ENCODE measurements at regions not wholly inside any gene's neighbourhood (a gene's known extent, or its start where the extent isn't known, plus 50 kb on each side); places are given as distances from the start of the nearest gene placed in this dataset.

DNA sequence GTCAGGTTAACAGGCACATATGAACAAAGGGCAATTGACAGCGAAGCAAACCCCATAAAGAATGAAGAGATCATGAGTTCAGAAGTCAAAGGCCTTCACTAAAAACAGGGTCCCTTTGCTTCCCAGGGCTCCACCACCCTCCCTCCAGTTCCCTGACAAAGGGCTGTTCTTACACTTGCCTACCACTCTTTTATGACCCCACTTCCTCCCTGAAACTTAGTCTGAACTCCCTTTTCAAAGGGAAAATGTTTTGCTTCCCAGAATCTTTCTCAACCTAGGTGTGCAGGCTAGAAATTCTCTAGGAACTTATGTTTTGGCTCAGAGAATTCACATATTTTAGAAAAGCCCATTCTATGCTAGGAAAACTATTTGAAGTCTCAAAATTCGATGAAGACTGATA, 86.0 kb upstream of the ITGA4 start:
- TF ChIP-seq ZBTB42 (CRISPR knock-in tag; IDR thresholded peaks at IDR 0.05) = no peak
- TF ChIP-seq SAFB2 (CRISPR knock-in tag; IDR thresholded peaks at IDR 0.05; ENCODE audit: borderline replicate concordance, low read depth) = no peak
- TF ChIP-seq, protein P1, sequence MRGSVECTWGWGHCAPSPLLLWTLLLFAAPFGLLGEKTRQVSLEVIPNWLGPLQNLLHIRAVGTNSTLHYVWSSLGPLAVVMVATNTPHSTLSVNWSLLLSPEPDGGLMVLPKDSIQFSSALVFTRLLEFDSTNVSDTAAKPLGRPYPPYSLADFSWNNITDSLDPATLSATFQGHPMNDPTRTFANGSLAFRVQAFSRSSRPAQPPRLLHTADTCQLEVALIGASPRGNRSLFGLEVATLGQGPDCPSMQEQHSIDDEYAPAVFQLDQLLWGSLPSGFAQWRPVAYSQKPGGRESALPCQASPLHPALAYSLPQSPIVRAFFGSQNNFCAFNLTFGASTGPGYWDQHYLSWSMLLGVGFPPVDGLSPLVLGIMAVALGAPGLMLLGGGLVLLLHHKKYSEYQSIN (CRISPR knock-in tag; IDR thresholded peaks at IDR 0.05; ENCODE audit: borderline replicate concordance) = no peak
- TF ChIP-seq, protein P2, sequence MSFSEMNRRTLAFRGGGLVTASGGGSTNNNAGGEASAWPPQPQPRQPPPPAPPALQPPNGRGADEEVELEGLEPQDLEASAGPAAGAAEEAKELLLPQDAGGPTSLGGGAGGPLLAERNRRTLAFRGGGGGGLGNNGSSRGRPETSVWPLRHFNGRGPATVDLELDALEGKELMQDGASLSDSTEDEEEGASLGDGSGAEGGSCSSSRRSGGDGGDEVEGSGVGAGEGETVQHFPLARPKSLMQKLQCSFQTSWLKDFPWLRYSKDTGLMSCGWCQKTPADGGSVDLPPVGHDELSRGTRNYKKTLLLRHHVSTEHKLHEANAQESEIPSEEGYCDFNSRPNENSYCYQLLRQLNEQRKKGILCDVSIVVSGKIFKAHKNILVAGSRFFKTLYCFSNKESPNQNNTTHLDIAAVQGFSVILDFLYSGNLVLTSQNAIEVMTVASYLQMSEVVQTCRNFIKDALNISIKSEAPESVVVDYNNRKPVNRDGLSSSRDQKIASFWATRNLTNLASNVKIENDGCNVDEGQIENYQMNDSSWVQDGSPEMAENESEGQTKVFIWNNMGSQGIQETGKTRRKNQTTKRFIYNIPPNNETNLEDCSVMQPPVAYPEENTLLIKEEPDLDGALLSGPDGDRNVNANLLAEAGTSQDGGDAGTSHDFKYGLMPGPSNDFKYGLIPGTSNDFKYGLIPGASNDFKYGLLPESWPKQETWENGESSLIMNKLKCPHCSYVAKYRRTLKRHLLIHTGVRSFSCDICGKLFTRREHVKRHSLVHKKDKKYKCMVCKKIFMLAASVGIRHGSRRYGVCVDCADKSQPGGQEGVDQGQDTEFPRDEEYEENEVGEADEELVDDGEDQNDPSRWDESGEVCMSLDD (CRISPR knock-in tag; IDR thresholded peaks at IDR 0.05; ENCODE audit: borderline replicate concordance) = no peak
- TF ChIP-seq, protein P3, sequence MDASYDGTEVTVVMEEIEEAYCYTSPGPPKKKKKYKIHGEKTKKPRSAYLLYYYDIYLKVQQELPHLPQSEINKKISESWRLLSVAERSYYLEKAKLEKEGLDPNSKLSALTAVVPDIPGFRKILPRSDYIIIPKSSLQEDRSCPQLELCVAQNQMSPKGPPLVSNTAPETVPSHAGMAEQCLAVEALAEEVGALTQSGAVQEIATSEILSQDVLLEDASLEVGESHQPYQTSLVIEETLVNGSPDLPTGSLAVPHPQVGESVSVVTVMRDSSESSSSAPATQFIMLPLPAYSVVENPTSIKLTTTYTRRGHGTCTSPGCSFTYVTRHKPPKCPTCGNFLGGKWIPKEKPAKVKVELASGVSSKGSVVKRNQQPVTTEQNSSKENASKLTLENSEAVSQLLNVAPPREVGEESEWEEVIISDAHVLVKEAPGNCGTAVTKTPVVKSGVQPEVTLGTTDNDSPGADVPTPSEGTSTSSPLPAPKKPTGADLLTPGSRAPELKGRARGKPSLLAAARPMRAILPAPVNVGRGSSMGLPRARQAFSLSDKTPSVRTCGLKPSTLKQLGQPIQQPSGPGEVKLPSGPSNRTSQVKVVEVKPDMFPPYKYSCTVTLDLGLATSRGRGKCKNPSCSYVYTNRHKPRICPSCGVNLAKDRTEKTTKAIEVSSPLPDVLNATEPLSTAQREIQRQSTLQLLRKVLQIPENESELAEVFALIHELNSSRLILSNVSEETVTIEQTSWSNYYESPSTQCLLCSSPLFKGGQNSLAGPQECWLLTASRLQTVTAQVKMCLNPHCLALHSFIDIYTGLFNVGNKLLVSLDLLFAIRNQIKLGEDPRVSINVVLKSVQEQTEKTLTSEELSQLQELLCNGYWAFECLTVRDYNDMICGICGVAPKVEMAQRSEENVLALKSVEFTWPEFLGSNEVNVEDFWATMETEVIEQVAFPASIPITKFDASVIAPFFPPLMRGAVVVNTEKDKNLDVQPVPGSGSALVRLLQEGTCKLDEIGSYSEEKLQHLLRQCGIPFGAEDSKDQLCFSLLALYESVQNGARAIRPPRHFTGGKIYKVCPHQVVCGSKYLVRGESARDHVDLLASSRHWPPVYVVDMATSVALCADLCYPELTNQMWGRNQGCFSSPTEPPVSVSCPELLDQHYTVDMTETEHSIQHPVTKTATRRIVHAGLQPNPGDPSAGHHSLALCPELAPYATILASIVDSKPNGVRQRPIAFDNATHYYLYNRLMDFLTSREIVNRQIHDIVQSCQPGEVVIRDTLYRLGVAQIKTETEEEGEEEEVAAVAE (CRISPR knock-in tag; IDR thresholded peaks at IDR 0.05; ENCODE audit: borderline replicate concordance) = no peak
- TF ChIP-seq SIX1 (CRISPR knock-in tag; IDR thresholded peaks at IDR 0.05; ENCODE audit: borderline replicate concordance) = no peak

Measured in HepG2 (cell line).